ENCODE measurements at regions not wholly inside any gene's neighbourhood (a gene's known extent, or its start where the extent isn't known, plus 50 kb on each side); places are given as distances from the start of the nearest gene placed in this dataset.

- DNase-seq (ENCODE audit: low read depth in 3 of 3, low spot score in 1 of 3), result no peak
Observed at GRCh38 chr7:131964203-131964602, 407.8 kb upstream of the PODXL start.

GRCh38 chr7:131961054-131961680, 404.7 kb upstream of the PODXL start:
- no peak for DNase-seq (ENCODE audit: low read depth in 3 of 3, low spot score in 1 of 3)

DNA sequence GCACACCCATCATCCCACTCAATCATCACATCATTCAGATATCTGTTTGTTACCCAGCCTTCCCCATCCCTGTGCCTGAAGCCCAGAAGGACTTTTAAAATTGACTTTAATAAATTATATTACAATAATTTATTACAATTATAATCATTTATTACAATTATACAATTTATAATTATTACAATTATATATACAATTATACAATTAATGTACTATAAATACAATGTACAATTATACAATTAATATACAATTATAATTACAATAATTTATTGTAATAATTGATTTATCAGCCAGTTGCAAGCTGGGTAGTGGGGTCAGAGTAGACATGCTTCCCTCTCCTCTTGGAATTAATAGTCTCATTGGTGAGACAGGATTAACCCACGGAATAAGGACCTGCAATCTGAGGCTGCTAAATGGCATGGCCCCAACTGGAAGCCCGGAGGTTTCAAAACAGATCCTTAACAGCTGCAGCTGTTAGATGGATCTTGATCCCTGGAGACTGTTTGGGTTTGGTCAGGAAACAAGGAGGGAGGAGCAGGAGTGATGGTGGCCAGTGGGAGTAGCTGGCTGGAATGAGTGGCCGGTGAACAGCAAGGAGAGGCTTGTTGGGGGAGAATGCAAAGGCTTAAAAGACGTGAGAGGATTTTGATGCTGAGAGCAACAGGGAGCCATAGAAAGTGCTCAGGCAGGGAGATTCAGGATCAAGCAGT, 402.8 kb upstream of the PODXL start:
- DNase-seq (ENCODE audit: low read depth in 3 of 3, low spot score in 1 of 3), result no peak

DNA sequence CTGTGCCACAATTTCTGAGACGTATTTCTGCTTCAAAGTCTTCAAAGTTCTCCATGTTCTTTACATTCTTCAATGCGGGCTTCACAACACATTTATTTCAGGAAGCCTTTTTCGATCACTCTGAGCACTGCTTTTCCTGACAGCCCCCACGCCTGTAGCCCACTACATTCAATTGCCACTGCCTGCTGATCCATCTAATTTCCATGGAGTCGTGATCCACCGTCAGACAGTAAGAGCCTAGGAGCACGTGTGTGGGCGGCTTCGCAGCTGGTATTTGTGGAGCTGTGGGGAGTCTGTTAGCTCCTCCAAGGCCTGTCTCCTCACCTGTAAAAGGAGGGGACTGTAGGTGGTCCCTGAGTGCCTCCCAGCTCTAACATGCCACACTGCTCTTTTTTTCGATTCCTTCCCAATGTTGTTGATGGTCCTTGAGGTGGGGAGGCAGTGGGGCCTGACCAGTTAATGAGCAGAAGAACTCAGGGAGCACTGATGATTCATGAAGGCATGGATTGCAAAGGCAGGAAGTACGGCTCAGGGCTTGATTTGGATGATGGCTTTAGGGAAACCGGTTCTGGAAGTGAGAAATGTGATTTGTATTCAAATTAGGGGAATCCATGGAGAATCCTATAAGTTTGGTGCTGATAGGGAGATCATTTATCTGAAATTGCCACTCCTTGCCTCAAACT, 401.1 kb upstream of the PODXL start:
- no peak for DNase-seq (ENCODE audit: low read depth in 3 of 3, low spot score in 1 of 3)

DNA sequence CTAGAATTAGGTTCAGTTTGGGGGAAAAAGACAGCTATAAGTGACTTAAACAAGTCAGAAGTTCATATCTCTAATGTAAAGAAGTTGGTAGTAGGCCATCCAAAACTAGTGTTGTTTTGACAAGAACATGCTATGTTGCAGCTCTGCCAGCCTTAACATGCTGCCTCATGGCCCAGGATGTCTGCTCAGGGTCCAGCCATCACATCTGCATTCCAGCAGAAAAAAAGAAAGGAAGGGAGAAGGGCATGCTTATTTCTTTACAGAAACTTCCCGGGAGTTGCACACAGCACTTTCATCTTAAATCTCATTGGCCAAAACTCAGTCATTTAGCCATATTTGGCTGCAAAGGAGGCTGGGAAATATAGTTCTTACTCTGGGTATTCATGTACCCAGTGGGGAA, 400.4 kb upstream of the PODXL start:
- DNase-seq (ENCODE audit: low read depth in 3 of 3, low spot score in 1 of 3), result no peak

DNA sequence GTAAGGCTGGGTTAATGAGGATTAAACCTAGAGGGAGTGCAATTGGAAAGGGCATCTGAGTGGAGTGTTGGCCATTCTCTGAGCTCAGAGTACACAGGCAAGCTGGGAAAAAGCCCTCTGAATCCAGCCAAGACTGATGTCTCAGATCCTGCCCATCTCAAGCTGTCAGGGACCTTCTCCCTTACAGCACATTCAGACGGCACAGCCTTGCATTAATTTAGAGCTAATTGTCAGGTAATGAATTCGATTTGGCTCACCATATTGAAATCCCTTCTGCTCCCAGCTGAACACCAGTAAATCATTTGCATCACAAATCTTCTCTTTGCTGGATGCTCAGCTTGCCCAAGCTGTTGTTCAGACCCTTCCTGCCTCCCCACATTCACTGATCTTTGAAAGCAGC, 399.3 kb upstream of the PODXL start:
- DNase-seq (ENCODE audit: low read depth in 3 of 3, low spot score in 1 of 3), result no peak

DNA sequence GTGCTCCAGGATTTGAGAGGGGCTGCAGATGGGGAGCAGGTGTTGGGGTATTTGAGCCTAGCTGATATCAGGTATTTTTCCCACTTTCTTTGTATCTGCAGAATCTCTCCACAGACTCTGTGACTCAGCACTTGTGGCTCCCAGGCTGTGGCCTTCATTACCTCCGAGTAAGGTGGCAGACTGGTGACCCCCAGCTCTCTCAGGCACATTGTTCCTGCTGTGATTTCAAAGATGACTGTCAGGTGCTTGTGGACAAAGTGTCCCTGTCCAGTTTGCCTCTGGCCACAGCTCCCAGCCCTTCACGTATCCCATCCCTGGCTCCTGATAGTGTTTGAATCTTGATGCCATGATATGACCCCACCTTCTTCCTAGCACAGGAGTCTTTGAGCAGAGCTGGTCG, 396.8 kb upstream of the PODXL start:
- no peak for DNase-seq (ENCODE audit: low read depth in 3 of 3, low spot score in 1 of 3)

GRCh38 chr7:131952365-131952764, 395.9 kb upstream of the PODXL start:
- no peak for DNase-seq (ENCODE audit: low read depth in 3 of 3, low spot score in 1 of 3)

DNA sequence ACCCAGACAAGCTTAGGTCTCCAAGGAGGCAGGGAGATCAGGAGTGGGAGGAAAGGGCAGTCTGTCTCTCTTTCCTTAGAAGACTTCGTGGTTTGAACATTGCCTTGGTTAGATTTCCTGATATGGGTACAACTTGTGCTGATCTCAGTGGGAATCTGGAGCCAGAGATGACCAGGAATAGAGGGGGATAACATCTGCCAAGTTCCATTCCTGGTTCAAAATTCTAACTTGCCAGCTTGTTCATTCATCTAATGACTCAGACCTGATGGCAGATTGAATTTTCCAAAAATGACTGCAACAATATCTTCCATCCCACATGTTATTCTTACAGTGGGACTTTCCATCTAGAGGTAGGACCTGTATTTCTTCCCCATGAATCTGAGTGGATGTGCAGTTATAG, 394.3 kb upstream of the PODXL start:
- no peak for DNase-seq (ENCODE audit: low read depth in 3 of 3, low spot score in 1 of 3)

DNA sequence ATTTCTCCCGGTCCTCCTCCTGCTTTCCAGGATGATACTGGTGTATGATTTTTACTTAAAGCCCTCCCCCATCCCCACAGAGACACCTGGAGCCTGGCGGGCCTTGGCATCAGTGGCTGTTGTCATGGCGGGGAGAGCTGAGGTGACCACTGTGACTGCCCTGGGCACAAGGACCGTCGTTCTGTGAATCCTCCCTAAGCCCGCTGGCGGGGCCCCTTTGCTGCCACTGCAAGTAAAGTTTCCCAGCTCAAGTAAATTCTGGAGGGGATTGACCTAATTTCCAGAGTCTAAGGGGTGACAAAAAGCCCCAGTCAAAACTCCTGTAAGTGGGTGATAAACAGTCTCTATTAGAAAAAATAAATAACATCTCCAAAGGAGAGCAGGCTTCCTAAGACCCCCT, 393.2 kb upstream of the PODXL start:
- DNase-seq (ENCODE audit: low read depth in 3 of 3, low spot score in 1 of 3), result no peak

- DNase-seq (ENCODE audit: low read depth in 3 of 3, low spot score in 1 of 3), result no peak
Observed at GRCh38 chr7:131948434-131949053, 392.1 kb upstream of the PODXL start.

GRCh38 chr7:131947661-131948060, 391.2 kb upstream of the PODXL start:
- no peak for DNase-seq (ENCODE audit: low read depth in 3 of 3, low spot score in 1 of 3)

DNA sequence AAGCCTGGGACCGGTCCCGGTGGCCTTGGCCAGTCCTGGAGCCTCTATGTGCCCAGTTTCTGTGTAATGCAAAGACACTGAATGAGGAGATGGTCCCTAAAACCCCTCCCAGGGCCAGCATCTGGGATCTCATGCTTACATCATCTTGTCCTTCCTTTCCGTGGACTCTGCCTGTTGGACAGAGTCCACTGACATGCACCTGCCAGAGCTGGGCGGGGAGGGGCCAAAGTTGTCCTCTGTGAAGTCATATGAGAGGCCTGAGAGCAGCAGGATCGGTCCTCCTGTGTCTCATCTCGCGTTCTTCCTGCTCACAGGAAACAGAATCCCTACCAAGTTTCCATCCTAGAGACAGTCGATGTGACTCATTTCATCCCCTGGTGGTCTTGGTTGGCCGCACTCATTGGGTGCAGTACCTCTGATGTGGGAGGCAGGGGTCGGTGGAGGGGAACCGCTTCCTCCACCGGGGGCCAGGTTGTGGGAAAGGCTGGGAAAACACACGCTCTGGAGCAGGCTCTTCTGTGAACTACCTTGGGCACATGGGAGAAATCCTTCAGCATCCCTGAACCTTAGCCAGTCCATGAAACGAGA, 389.6 kb upstream of the PODXL start:
- no peak for DNase-seq (ENCODE audit: low read depth in 3 of 3, low spot score in 1 of 3)

- DNase-seq (ENCODE audit: low read depth in 3 of 3, low spot score in 1 of 3), result no peak
Observed at GRCh38 chr7:131945313-131945911, 389.0 kb upstream of the PODXL start.

DNA sequence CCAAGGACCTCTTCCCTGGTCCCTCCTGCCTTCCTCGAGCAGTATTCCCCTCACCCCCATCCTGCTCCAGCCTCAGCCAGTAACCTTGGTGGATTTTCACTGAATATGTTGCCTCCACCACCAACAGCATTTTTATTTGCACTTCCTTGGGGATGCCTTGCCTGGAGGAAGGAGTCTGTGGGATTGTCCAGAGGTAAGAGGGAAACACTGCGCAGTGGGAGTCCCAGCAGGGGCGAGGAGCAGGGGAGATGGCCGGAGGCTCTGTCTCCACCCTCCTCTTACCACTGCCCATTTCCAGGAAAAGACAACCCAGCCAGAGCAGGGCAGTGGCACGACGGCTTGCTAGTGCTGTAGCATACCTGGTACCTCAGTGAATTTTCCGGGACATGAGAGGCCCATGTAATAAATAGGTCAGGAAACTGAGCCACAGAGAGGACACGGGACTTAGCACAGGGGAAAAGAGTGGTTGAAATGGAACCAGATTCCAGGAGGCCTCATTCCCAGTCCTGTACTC, 388.2 kb upstream of the PODXL start:
- no peak for DNase-seq (ENCODE audit: low read depth in 3 of 3, low spot score in 1 of 3)

GRCh38 chr7:131943646-131944045, 387.2 kb upstream of the PODXL start:
- no peak for DNase-seq (ENCODE audit: low read depth in 3 of 3, low spot score in 1 of 3)

DNA sequence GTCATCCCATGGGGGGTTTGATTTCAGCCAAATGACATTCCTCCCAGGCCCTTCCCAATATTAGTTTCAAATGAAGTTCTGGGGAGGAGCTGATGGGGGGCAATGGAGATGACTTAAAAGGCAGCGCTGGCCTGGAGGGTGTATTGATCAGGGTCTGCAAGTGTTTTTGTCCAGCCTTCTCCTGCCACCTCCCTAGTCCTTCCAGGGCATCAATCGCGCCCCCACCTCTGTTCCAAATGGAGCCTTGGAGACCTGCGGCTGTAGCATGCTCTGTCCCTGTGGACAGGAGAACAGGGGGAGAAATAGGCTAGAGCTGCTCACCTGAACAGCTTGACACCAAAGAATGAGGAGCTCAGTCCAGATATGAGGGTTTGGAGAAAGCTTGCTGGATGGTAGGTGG, 386.8 kb upstream of the PODXL start:
- no peak for DNase-seq (ENCODE audit: low read depth in 3 of 3, low spot score in 1 of 3)

DNA sequence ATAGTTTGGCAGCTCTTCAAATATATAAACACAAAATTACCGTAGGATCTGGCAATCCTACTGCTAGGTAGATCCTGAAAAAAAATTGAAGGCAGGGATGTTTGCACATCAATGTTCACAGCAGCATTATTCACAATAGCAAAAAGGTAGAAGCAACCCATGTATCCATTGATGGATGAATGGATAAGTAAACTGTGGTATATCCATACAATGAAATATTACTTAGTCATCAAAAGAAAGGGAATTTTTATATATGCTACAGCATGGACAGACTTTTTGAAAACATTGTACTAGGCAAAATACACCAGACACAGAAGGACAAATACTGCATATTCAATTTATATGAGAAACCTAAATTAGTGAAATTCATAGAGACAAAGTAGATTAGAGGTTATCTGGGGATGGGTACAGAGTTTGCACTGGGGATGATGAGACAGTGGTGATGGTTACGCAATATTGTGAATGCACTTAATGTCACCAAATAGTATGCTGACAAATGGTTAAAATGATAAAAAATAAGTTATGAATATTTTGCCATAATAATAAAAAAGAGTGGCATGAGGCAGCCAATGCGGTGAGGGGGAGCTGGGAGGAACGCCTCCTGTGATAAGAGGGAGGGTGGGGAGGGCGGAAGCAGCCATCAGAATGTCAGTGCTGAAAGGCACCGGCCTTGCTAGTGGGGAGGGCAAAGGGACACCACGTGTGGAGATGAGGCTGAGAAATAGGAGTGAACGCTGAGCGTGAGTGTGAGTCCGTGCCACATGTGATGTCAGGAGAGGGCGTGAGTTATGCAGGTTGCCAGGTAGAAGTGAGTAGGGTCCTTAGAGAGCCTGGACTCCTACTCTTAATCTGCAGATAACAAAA, 386.1 kb upstream of the PODXL start:
- no peak for DNase-seq (ENCODE audit: low read depth in 3 of 3, low spot score in 1 of 3)

DNA sequence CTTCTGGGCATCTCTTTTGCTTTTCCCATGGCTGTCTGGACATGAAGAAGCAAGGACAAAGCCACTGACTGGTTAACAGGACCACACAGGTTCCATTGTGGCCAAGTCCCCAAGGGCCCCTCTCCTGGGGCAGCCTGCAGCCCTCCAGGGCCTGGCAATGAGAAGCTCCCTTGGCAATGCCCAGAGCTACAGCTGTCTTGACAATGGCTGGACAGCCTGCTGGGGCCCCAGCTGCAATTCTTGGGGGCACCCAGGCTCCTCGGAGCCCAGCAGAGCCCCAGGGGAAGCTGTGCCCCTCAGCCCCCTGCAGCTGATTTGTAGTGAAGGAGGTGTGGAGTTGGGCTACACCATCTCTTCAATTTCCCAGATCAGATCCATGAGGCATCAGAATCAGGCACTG, 384.9 kb upstream of the PODXL start:
- DNase-seq (ENCODE audit: low read depth in 3 of 3, low spot score in 1 of 3), result no peak

DNA sequence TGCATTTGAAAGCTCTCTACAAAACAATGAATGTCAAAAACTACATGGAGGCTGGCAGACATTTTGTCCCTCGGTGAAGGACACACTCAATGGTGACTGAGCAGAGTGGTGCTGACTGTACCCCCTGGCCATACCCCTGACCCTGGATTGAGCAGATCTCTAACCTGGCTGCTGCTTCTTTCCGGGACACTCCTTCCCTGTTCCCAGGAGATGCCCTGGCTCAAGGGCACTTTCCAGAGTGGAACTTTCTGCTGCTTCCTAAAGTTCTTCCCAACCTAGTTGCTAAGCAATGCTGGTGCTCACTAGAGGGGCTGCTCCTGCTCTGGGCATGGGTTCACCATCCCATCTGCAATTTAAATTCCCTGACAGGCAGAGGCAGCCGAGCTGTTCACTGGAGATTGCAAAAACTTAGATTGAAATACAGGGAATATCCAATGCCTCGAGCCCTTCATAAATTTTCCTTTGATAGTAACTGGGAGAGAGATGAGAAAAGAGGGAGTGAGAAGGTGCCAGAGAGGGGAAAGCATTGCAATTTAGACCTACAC, 384.3 kb upstream of the PODXL start:
- no peak for DNase-seq (ENCODE audit: low read depth in 3 of 3, low spot score in 1 of 3)

Measured in stimulated activated CD4-positive, alpha-beta T cell treated with anti-CD3 and anti-CD28 coated beads, TNF-alpha, amount 100 ng/mL, for 1 hour (primary cell).